ENCODE measurements at regions not wholly inside any gene's neighbourhood (a gene's known extent, or its start where the extent isn't known, plus 50 kb on each side); places are given as distances from the start of the nearest gene placed in this dataset.

DNA sequence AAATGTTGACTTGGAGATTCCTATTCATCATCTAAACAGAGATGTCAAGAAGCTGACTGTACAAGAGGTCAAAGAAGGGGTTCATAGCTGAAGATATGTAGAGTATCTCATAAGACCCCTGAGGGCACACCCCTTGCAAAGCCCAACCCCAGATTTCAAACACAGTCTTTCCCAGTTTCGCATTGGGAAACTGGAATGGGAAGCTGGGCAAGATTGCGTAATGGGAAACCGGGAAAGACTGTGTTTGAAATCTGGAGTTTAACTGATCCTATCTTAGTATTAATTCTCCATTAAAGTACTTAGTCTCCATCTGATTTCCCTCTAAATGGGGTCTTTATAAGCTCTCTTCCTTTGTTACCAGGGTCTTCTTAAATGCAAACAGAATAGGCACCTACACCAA is 99.5 kb downstream of the FAM76B start:
- DNase-seq, result no peak

DNA sequence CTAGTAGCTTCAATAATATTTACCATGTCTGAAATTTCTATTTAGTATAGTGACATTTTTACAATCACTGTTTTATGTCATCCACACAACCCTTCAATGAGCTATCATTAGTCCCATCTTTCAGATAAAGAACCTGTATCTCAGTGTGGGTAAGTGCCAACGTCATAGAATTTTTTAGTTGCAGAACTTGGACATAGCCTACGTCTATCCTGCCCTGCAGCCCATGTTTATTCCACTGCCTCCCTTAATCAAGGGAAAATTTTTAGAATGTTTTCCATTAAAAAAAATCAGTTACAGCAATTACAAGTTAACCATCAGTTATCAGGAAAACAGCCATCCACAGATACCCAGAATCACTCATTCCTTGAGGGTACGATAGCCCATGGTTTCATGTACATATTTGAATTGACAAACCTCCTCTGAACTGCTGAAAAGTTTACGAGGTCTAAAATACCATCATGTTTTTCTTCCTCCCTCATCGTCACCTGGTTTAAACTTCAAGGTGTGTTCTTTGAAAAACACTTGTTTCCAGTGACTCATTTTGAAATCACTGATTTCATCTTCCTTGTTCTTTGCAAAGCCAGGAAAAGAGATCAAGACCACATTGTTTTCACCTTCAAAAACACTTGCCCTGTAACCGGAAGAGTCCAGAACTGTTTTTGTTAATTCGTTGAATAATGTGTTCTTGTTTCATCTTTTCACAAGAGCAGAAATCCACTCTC is 100.9 kb downstream of the FAM76B start:
- DNase-seq, result no peak

DNA sequence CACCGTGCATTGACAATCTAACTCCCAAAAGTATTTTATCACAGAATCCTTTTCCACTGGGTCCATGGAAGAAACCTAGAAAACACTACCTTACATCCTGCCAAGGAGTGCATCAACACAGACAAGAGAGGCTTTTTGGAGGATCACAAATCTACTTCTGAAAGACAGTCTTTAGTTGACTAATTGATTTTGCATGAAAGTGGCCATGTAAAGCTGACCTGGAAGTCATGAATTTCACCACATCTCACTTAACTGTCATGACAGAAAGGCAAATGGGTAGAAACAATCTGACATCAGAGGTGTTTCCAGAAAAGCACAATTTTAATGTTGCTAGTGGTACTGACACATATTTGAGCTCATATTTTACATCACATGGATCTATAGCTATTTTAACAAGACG is 101.6 kb downstream of the FAM76B start:
- no peak for DNase-seq

DNA sequence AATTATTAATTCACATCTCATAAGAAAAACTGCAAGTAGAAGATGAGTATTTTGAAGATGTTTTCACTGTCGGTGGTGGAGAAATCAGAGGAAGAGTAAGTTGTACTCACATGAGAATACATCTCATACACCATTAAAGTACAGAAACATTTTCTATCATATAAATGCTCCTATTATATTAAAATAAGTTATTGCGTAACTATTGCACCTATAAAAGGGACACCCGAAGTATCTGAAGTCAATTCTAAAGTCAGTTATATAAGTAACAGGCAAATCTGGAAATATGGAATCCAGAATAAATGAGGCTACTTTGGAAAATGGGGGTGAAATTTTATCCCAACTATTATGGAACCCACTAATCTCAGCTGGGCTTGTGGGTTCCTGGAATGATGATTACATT is 103.3 kb downstream of the FAM76B start:
- no peak for DNase-seq

- no peak for DNase-seq
These were observed 104.9 kb downstream of the FAM76B start for GRCh38 chr11:95684701-95685100.

DNA sequence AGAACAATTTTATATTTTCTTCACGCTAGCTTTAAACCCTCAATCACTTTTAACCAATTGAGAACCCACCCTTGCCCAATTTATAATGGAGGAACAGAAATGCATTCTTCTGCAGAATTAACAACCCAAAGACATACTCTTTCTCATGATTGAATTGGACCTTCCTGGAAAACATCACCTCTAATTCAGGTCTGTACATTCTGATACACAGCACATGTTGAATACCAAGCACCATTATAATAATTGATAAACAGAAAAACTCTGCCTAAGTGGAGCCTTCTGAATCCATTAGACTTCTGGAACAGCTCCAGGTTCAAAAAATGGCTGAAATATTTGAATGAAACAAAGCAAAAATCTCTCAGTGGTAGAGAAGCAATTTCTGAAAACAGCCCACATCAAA is 105.4 kb downstream of the FAM76B start:
- DNase-seq, result no peak

DNA sequence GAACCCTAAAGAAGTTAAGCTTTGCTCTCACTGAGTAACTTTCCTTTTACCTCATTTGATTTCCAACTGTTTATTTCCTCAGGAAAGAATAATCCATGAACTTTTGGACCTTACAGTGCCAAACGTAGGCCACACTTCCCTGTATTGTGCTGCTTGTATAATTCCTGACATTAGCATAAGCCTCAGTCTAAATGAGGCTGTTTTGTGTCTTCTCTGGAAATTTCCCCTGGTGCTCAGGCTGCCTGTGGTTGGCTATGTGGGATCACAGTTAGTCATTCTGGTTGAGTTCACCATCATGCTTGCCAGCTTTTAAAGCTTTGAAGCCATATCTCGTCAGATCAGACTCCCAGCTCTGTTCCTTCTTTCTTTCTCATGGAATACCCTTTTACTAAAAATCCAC is 107.0 kb downstream of the FAM76B start:
- DNase-seq, result no peak

DNA sequence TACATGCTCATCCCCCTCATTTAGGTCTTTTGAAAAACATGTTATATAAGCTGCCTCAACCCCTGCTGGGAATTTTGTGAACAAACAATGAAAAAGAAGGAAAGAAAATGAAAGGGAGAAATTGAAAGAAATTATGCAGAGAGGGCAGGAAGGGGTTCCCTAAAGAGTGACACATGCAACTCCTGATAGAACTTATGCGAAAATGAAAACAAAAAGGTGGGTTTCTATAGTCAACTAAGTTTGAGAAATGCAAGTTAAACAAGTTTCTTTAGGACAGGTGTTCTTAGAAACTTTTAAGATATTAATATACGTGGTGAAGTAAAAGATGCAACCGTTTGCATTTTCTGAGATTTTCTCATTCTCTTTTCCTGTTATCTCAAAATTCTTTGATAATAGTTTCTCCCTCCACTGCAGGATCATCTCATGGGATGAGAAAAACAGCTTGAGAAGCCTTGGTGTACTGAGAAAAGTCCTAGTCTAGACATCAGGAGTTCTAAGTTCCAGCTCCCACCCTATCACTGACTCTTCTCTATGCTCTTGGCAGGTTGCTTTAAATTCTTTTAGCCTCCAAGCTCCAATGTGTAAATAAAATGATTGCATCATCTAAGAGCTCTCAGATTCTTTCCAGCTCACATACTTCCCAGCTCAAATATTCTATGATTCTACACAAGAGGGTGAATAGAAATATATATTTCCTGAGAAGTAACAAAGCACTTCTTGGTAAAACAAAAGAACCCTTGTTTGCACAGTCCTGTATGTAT is 109.2 kb downstream of the FAM76B start:
- DNase-seq, result peak; percentile 32

- no peak for DNase-seq
These were observed 110.6 kb downstream of the FAM76B start for GRCh38 chr11:95678988-95679387.

DNA sequence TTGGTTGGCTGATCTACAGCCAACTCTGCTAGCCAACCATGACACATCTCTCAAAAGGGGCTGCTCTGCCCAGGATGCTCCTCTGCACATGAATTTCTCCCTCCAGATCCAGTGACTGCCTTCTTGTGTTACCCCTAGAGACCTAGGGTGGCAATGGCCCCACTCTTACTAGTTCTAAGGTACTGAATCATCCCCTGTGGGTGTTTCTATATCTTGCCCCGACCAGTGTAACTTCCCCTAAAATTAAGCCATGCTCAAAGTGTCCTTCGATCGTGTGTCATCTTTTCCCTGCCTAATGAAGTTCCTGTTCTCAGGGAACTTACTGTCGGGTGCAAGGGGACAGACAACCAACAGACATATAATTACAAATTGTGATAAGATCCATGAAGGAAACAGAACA is 113.3 kb downstream of the FAM76B start:
- DNase-seq, result no peak

DNA sequence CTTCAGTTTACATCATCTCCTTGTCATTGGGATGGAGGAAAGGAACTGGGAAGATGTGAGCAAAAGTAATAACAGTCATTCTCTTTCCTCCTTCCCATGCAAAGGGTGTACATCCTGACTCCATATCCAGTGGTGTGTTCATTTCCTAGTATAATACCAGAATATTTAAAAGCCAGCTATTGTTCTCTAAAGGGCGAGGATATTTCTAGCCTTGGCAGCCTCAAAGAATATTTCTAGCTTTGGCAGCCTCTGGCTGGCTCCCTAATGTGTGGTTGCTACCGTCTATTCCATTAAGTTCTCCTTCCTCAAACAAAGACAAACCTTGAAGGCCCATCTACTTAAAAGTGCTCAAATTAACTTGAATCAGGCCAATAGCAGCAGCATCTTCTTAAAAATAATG is 114.0 kb downstream of the FAM76B start:
- DNase-seq, result no peak

GRCh38 chr11:95674657-95675358 is 114.8 kb downstream of the FAM76B start:
- DNase-seq, result no peak

DNA sequence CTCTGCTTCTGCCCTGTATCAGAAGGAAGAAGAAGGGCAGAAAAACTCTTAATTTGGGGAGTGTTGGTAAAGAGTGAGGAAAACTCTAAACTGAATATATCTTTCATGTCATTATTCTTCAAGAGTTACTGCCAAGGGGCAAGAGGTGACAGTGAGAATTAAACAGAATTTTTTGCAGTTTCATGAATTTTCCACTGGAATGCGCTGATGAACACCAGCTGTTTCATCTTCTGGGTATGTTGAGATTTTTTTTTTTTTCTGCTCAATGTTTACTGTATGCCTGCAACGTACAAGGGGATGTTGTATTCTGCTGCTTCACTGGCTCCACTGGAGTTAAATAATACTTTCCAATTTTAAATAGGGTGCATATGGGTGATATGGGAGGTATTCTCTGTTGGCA is 117.8 kb downstream of the FAM76B start:
- no peak for DNase-seq

DNA sequence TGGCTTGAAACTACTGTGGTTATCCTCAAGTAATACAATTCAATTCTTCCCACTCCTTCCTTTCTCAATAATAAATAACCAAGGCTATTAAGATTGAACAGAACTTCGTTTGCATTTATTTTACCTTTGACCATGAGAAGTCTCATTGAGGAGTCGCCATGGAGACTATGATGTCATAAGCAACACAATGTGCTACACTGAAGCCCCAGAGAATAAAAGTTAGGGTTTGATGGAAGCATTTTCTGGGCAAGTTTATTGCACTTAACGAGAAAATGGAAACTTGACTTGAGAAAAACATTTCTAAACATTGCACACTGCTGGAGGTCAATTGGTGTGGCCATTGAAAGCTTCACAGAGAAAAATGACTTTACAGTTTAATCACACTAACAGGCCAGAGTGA is 121.5 kb downstream of the FAM76B start:
- no peak for DNase-seq

GRCh38 chr11:95661162-95661561 is 128.4 kb downstream of the FAM76B start:
- DNase-seq, result no peak

GRCh38 chr11:95660038-95660437 is 129.5 kb downstream of the FAM76B start:
- DNase-seq, result no peak

DNA sequence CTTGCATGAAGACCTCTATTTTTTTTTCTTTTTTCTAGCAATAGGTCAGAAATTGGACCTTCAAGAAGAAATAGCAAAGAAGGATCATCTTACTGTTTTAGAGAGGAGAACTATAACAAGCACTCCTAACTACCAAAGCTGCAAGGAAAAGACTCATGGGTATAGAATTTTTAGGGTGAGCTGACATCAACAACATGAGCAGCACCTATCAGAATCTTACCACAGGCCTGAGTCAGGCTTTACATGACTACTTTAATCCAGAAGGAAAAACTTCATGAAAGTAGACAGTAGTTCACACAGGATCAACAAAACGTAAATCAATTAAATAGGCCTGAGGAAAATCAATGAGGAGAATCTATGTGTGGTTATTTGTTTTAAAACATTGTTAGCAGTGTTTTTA is 130.5 kb downstream of the FAM76B start:
- no peak for DNase-seq

DNA sequence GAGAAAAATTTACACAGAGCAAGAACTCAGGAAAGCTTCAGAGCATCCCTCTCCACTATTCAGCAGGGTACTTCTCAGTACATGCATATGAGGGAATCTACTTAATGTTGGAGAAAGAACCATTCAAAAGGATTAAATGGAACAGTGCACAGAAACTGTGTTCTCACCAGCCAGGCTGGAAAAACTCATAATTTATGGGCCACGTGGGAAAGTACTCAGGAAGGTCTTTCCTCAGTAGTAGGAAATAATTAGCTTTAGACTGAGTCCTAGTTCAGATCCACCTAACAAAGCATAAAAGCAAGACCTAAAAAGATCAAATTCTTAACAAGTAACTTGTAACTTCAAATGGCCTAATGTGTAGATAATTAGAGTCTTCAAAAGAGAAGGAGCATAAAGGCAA is 134.0 kb downstream of the FAM76B start:
- DNase-seq, result no peak

DNA sequence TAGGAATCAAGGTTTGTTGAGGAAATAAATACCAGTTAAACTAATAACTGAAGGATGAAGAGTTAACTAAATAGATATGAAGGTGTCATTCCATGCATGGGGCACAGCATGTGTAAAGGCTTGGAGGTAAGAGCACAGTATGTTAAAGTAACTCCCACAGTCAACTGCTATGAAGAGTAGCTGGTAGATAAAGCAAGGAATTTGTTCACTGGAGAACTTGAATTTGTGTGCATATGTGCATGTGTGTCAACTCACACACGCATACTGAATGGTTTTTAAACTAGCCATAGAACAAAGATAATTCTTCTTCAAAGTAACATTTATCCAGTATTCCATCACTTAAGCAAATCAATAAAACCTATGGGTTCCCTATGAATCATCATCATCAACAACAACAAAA is 135.9 kb downstream of the FAM76B start:
- no peak for DNase-seq

DNA sequence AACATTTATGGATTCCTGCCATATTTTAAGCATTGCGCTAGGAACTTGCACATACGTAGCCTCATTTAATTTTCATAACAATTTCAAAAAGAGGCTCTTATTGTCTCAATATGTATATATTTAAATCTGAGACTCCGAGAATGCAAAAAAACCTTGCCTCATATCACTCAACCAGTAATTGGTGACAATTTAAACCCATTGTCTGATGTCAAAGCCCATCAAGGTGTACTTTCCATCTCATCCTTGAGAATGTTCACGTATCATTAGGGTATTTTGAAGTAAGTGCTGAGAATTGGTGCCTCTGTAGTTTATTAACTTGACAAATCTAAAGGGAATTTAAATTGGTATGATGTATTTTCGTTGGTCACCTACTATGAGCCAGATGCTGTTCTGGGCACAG is 136.5 kb downstream of the FAM76B start:
- no peak for DNase-seq

GRCh38 chr11:95652002-95652472 is 137.5 kb downstream of the FAM76B start:
- DNase-seq, result no peak

DNA sequence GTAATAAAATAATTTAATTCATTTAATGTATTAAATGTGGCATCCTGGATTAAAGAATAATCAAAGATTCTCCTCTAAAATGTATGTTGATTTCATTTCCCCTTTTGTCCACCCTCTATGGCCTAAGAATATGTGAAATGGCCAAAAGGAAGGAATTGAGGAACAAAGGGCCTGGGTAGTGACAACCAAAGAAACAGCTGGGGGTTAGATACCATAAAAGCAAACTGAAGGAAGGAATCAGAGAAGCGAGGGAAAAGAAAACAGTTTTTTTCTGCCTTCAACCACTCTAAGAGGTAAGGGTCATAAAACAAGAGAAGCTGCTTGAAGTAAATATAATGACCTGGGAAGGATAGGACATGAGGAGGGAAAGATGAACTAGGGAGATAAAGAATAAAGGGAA is 139.3 kb downstream of the FAM76B start:
- DNase-seq, result no peak

DNA sequence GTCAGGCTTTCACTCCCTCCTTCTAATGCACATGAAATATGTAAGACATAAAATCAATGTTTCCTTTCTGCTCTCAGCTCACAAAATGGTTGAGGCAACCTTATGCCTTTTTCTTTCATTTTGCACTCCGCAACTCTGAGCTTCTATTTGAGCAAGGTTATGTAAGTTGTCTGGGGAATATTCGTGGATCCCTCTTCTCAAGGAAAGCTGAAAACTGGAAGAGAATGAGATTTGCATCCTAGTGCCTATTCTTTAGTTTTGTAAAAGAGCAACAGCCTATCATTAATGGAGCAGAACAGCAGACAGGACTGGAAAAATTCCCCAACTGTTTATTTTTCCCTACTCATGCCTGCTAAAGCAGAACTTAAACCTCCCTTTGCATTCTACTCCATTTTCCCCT is 141.7 kb downstream of the FAM76B start:
- DNase-seq, result peak; percentile 45

- DNase-seq, result no peak
These were observed 142.2 kb downstream of the FAM76B start for GRCh38 chr11:95647355-95647754.

Data from kidney glomerular epithelial cell (primary cell).